ENCODE measurements at regions not wholly inside any gene's neighbourhood (a gene's known extent, or its start where the extent isn't known, plus 50 kb on each side); places are given as distances from the start of the nearest gene placed in this dataset.

- TF ChIP-seq TAF1 (IDR thresholded peaks at IDR 0.05; ENCODE audit: borderline replicate concordance, insufficient read depth, low read length) (no peak), POLR2AphosphoS5 (IDR thresholded peaks at IDR 0.05; ENCODE audit: low read depth, low read length) (no peak)
Measured at GRCh38 chr2:120892271-120892966, 156.8 kb downstream of the GLI2 start.
